ENCODE measurements at regions not wholly inside any gene's neighbourhood (a gene's known extent, or its start where the extent isn't known, plus 50 kb on each side); places are given as distances from the start of the nearest gene placed in this dataset.

DNA sequence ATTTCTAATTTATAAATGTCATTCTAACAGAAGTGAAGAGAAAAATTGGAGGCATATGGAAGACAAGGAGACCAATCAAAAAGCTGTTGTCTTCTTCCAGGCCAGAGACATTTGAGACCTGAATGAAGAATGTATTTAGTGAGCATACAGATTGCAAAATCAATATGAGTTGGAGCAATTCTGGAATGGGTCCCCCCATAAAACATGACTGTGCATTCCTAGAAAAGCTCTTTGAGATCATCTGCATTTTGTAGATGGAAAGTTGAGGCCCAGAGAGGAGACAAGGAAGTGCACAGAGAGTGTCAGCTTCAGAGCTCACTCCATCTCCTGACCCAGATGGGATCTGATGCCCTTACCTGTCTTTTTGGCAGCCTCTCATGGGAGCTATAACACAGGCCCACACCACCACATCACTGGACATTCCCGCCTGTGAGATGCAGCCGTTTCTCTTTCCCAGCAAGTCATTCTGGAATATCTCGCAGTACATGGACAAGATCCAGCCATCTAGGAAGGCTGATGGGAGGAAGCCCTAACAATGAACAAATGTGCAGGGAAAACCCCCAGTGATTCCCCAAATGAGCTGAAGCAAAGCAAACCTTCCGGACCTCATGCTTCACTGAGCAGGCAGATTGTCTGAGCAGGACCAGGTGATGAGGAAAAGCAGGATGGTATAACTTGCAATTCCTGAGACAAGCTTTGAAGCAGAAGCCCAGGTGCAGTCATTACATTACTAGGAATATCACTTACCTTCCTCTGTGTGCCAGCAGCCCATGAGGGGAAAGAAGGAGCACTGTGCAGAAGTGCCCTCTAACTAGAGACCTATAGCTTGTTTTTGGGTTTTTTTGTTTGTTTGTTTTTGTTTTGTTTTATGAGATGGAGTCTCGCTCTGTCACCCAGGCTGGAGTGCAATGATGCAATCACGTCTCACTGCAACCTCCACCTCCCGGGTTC lies 445.6 kb downstream of the PLPP3 start:
- no peaks in the 10 kb centered on the region for H3K9me3 Mint-ChIP-seq
- Histone ChIP-seq H3K4ac (ENCODE audit: low read depth, low read length) (no peak overlapping the region), H2BK12ac (ENCODE audit: insufficient read length, low read depth, low read length) (no peak overlapping the region), H2BK15ac (ENCODE audit: low read depth, low read length) (no peak overlapping the region), H2AFZ (ENCODE audit: low read length) (no peak overlapping the region), H4K91ac (ENCODE audit: insufficient read length, low read depth, low read length) (no peak overlapping the region), H4K8ac (replicated peaks; ENCODE audit: insufficient read length, low read depth, low read length) (no peak overlapping the region), H2BK120ac (ENCODE audit: low read depth, low read length, poor library complexity, severe bottlenecking) (no peak overlapping the region), H4K5ac (ENCODE audit: insufficient read length, low read depth, low read length) (no peak overlapping the region), H3K56ac (ENCODE audit: insufficient read length, low read depth, low read length) (no peak overlapping the region), H3K79me1 (ENCODE audit: insufficient read depth, low read depth, low read length, poor library complexity, severe bottlenecking) (no peaks in the 10 kb centered on the region), H3K9ac (ENCODE audit: extremely low read depth, insufficient read length, low read length) (no peak overlapping the region), H3K23me2 (ENCODE audit: insufficient read length, low read depth, low read length, poor library complexity, severe bottlenecking) (no peaks in the 10 kb centered on the region), H3K79me2 (ENCODE audit: insufficient read depth, low read length) (no peaks in the 10 kb centered on the region), H2BK20ac (ENCODE audit: low read depth, low read length, poor library complexity, severe bottlenecking) (no peak overlapping the region), H2BK5ac (ENCODE audit: insufficient read length, low read length) (no peak overlapping the region), H3K27ac (ENCODE audit: insufficient read length, low read depth, low read length) (no peak overlapping the region), H3K18ac (ENCODE audit: insufficient read length, low read depth, low read length) (no peak overlapping the region), H3K14ac (ENCODE audit: insufficient read depth, low read length) (no peak overlapping the region), H3K4me1 (ENCODE audit: insufficient read depth, low read length) (no peaks in the 10 kb centered on the region), H3K23ac (ENCODE audit: insufficient read length, low read depth, low read length) (no peak overlapping the region), H3T11ph (ENCODE audit: low read length) (no peak overlapping the region), H3K27me3 (ENCODE audit: insufficient read depth, low read length) (no peaks in the 10 kb centered on the region), H3K4me2 (ENCODE audit: insufficient read depth, insufficient read length, low read length) (no peak overlapping the region), H3K9me3 (ENCODE audit: control insufficient read depth, low read depth, low read length) (no peaks in the 10 kb centered on the region), H4K20me1 (ENCODE audit: control insufficient read depth, insufficient read depth, insufficient read length) (no peaks in the 10 kb centered on the region), H2AK5ac (ENCODE audit: insufficient read length, low read length) (no peak overlapping the region)
- WGBS (ENCODE audit: extremely low coverage, insufficient read length, low lambda C conversion rate) = no CpG with 5 or more reads among the region's 7 CpGs
- H3K36me3 Mint-ChIP-seq (ENCODE audit: insufficient read depth in 1 of 3, low read depth in 3 of 3) = no peaks in the 10 kb centered on the region
- TF ChIP-seq, protein P1, sequence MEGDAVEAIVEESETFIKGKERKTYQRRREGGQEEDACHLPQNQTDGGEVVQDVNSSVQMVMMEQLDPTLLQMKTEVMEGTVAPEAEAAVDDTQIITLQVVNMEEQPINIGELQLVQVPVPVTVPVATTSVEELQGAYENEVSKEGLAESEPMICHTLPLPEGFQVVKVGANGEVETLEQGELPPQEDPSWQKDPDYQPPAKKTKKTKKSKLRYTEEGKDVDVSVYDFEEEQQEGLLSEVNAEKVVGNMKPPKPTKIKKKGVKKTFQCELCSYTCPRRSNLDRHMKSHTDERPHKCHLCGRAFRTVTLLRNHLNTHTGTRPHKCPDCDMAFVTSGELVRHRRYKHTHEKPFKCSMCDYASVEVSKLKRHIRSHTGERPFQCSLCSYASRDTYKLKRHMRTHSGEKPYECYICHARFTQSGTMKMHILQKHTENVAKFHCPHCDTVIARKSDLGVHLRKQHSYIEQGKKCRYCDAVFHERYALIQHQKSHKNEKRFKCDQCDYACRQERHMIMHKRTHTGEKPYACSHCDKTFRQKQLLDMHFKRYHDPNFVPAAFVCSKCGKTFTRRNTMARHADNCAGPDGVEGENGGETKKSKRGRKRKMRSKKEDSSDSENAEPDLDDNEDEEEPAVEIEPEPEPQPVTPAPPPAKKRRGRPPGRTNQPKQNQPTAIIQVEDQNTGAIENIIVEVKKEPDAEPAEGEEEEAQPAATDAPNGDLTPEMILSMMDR (conservative IDR thresholded peaks at IDR 0.05) = no peak
- no peak for DNase-seq
- H3K27me3 Mint-ChIP-seq (ENCODE audit: low read depth) = peaks cover 5% of the 10 kb centered on the region
- no peak overlapping the region for H3K4me3 Mint-ChIP-seq
- no peaks in the 10 kb centered on the region for H3K4me1 Mint-ChIP-seq
- no peak overlapping the region for H3K27ac Mint-ChIP-seq

All from H9 (cell line).